CD4-positive, alpha-beta T cell treated with Interleukin-2 at 100 ng/mL for 4 hours (primary cell): ENCODE measurements at regions not wholly inside any gene's neighbourhood (a gene's known extent, or its start where the extent isn't known, plus 50 kb on each side); places are given as distances from the start of the nearest gene placed in this dataset.

Experiments used
- DNase-seq: peaks from one replicate; pipeline ENCODE4 v3.0.0-alpha.2; 2020; ENCODE audit warnings: low spot score

DNA sequence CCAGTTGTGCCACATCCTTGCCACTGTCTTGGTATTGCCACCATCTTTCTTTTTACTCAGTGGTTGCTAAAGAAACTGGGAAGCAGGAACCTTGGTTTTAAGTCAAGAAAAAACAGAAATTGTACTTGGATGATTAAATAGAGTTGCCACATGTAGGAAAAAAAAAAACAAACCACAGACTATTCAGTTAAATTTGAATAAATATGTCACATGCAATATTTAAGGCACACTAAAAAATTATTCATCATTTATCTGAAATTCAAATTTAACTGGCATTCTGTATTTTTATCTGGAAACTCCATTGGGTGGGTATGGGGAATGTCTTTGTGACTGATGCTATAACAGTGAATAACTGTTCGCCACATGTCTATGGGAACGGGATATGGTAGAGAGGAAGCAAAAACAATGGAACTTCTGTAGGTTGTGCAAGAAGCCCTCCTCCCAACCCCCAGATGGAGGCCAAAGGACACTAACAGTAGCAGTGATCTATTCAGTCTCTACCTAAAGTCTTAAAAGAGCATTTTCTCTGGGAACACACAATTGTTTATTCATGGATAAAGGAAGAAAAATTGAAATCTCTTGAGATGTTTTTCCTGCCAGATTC is 57.0 kb upstream of the PLAC8 start:
- DNase-seq, result no peak

DNA sequence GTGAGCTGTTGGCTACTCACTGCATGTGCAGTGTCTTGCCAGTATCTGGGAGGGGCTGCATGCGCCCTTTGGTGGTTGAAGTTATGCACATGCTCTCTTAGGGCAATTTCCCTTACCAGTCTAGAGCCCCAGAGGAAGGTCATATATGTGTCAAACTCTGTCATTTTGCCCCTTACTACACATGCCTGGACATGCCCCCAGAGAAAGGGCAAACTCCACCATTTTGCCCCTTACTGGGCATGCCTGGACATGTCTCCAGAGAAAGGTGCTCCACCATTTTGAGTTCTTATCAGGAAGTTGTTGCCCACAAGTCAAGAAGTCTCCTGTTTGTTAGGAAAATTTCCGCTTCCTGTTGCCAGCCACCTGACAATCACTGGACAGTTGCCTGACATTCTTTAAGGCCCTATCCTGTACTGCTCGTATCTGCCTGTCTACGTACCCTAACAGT is 56.4 kb upstream of the PLAC8 start:
- DNase-seq, result no peak
